Body of pancreas (tissue), 4 donors: ENCODE measurements at regions not wholly inside any gene's neighbourhood (a gene's known extent, or its start where the extent isn't known, plus 50 kb on each side); places are given as distances from the start of the nearest gene placed in this dataset.

ENCODE experiments used
- ATAC-seq: fragments of 150-250 bp; one replicate; pipeline ENCODE4 v1.9.1; 2016
- DNase-seq, 4 donors: peaks; one replicate each; pipeline ENCODE4 v3.0.0-alpha.2; 2019
- H3K27ac ChIP-seq, 4 donors: fragments of 200-600 bp; sonication (generic); 1 replicate in 3 of 4; 2 replicates in 1 of 4; pipeline versions ENCODE4 v1.5.1 to v1.6.1; 2016 to 2019; ENCODE audit warnings: mild to moderate bottlenecking in 1 of 4, mixed read lengths in 1 of 4, moderate library complexity in 1 of 4
- H3K27me3 ChIP-seq, 2 donors: fragments of 200-600 bp; sonication (generic); one replicate each; pipeline ENCODE4 v1.6.0; 2016; ENCODE audit warnings: mild to moderate bottlenecking in 1 of 2
- H3K36me3 ChIP-seq, 2 donors: fragments of 200-600 bp; sonication (generic); replicated peaks in 1 of 2; 2 replicates each; pipeline ENCODE4 v1.5.1; 2016; ENCODE audit warnings: low read depth in 2 of 2; ENCODE audit not compliant: insufficient read depth in 1 of 2
- H3K4me1 ChIP-seq: fragments of 200-600 bp; sonication (generic); one replicate; pipeline ENCODE4 v1.6.0; 2016
- H3K4me3 ChIP-seq, 2 donors: fragments of 200-600 bp; sonication (generic); 1 replicate in 1 of 2; 2 replicates in 1 of 2; pipeline ENCODE4 v1.5.1; 2016 to 2019
- H3K9me3 ChIP-seq, 3 donors: fragments of 200-600 bp; sonication (generic); 1 replicate in 2 of 3; 2 replicates in 1 of 3; pipeline ENCODE4 v1.5.1; 2016
- CTCF ChIP-seq, 7 experiments: fragments of 450-650 bp in 4 of 7; fragments of 200-600 bp in 3 of 7; sonication (generic) in 3 of 7; IDR thresholded peaks; one replicate each; pipeline ENCODE4 v1.5.1; 2016 to 2019; ENCODE audit warnings: antibody characterized with exemption in 7 of 7
- POLR2A ChIP-seq, 3 donors: fragments of 450-650 bp; IDR thresholded peaks; one replicate each; pipeline ENCODE4 v1.6.1; 2016; ENCODE audit warnings: antibody characterized with exemption in 3 of 3, mild to moderate bottlenecking in 2 of 3
- WGBS, 2 donors: methylation state at CpG; one replicate each; pipeline ENCODE4 v1.1.5; 2017; 5-methylcytosine and 5-hydroxymethylcytosine counted together
- intact Hi-C: fragments of 100-400 bp; cut with DNase I; formaldehyde crosslinking; loops from one replicate; pipeline ENCODE4 v1.15.1; 2023

DNA sequence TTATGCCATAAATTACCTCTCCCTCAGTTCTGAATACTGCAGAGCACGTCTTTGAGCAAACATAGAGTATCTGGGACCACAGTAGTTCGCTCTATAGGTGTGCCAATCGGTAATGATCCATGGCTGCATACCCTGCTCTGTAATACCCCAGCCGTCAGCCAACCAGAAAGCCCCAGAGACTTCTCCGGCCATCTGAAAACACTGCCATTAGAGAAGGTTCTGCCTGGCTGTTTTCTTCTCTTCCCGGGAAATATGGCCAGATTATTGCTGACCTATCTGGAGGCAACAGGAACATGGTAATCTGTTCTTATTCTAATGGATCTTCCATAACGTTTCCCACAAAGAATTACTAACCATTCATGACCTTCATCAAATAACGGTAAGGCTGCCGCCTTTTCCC lies 139.9 kb downstream of the RPS12 start:
- Histone ChIP-seq H3K4me1 (no peaks in the 10 kb centered on the region), H3K9me3 (no peaks in the 10 kb centered on the region), H3K36me3 (no peaks in the 10 kb centered on the region), H3K27me3 (no peaks in the 10 kb centered on the region), H3K27ac (no peak overlapping the region), H3K4me3 (no peak overlapping the region)
- no peak for DNase-seq
- 66 to 75% methylated on average over 9 of the region's 9 CpGs for WGBS, 2 donors
- TF ChIP-seq CTCF (IDR thresholded peaks at IDR 0.05): no peak
- TF ChIP-seq POLR2A (IDR thresholded peaks at IDR 0.05): no peak
- ATAC-seq: no peak
- intact Hi-C loops: no loop called here

DNA sequence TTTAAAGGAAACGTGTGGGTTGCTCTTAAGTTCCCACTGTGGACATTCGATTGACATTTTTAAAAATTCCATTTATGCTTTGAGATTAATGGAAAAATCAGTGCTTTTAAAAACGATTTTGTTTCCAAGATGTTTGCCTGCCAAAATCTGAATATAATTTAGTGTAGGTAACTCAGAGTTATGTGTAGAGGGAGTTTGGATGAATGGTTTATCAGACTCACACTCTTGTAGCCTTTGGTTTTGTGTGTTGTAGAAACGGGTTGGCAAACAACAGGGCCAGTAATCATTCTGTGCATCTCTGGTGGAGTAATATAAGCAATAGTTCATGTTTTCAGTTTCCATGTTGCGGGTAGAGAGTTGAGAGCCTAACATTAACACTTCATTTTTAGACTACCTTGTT lies 140.6 kb downstream of the RPS12 start:
- Histone ChIP-seq H3K4me1 (no peaks in the 10 kb centered on the region), H3K4me3 (no peak overlapping the region), H3K27me3 (no peaks in the 10 kb centered on the region), H3K9me3 (no peaks in the 10 kb centered on the region), H3K27ac (no peak overlapping the region), H3K36me3 (no peaks in the 10 kb centered on the region)
- no peak for TF ChIP-seq POLR2A (IDR thresholded peaks at IDR 0.05)
- TF ChIP-seq CTCF (IDR thresholded peaks at IDR 0.05): no peak
- intact Hi-C loops: no loop called here
- 56 to 59% methylated on average over 5 of the region's 5 CpGs for WGBS, 2 donors
- no peak for ATAC-seq
- no peak for DNase-seq

DNA sequence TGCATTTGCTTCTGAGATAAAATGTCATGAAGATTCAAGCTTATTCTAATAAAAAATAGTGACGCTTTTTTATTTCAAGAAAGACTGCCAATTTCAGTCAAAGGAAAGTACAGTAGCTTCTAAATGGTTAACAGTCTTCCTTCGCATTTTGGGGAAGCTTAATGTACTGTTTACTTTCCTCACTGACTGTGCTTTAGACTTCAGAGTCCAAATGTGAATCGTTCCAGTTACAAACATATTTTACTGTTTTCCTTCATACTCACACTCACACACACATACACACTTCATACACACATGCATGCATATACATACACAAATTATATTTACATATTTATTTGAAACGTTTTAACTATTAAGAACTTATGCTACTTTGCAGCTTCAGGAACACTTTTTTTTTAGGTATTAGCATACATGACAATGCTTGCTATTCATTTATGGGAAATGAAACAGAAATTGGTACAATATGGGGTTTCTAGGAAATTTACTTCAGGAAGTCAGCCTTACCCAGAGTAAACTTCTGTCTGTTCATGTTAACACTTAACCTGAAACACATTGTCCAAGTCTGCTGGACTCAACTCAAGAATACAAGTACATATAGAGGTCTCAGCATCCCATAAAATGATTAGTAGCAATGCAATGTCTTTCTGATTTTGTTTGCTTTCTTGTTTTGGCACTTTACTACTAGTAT lies 145.4 kb downstream of the RPS12 start:
- DNase-seq (no peak), ATAC-seq (no peak)
- Histone ChIP-seq H3K9me3 (no peaks in the 10 kb centered on the region), H3K36me3 (no peaks in the 10 kb centered on the region), H3K4me1 (peaks cover 7% of the 10 kb centered on the region), H3K27ac (no peak overlapping the region), H3K27me3 (no peaks in the 10 kb centered on the region), H3K4me3 (no peak overlapping the region)
- TF ChIP-seq POLR2A (IDR thresholded peaks at IDR 0.05) (no peak), CTCF (IDR thresholded peaks at IDR 0.05) (no peak)
- WGBS, 2 donors: 20 to 33% methylated on average over 4 of the region's 4 CpGs
- intact Hi-C loops: no loop called here

GRCh38 chr6:132960720-132961119 lies 146.4 kb downstream of the RPS12 start:
- WGBS, 2 donors: 43 to 51% methylated on average over 8 of the region's 8 CpGs
- no peak for DNase-seq
- TF ChIP-seq CTCF (IDR thresholded peaks at IDR 0.05): no peak
- TF ChIP-seq POLR2A (IDR thresholded peaks at IDR 0.05): no peak
- ATAC-seq: no peak
- Histone ChIP-seq H3K9me3 (no peaks in the 10 kb centered on the region), H3K4me1 (peaks cover 7% of the 10 kb centered on the region), H3K36me3 (no peaks in the 10 kb centered on the region), H3K4me3 (no peak overlapping the region), H3K27me3 (no peaks in the 10 kb centered on the region), H3K27ac (no peak overlapping the region)
- intact Hi-C loops: no loop called here

GRCh38 chr6:132961122-132961521 lies 146.8 kb downstream of the RPS12 start:
- no peak overlapping the region for H3K4me3 ChIP-seq
- no peak for DNase-seq
- intact Hi-C loops: no loop called here
- H3K36me3 ChIP-seq: no peaks in the 10 kb centered on the region
- no peaks in the 10 kb centered on the region for H3K9me3 ChIP-seq
- H3K27me3 ChIP-seq: no peaks in the 10 kb centered on the region
- TF ChIP-seq POLR2A (IDR thresholded peaks at IDR 0.05): no peak
- TF ChIP-seq CTCF (IDR thresholded peaks at IDR 0.05): no peak
- no peak overlapping the region for H3K27ac ChIP-seq
- no peak for ATAC-seq
- WGBS, 2 donors: 62 to 67% methylated on average over 4 of the region's 4 CpGs
- H3K4me1 ChIP-seq: peaks cover 7% of the 10 kb centered on the region
